ENCODE measurements at regions not wholly inside any gene's neighbourhood (a gene's known extent, or its start where the extent isn't known, plus 50 kb on each side); places are given as distances from the start of the nearest gene placed in this dataset.

GRCh38 chr2:123095219-123095835, 929.8 kb upstream of the CNTNAP5 start:
- Mint-ChIP-seq H3K36me3 (ENCODE audit: low read depth) (no peaks in the 10 kb centered on the region), H3K4me1 (ENCODE audit: low read depth) (no peaks in the 10 kb centered on the region), H3K27ac (no peak overlapping the region), H3K9me3 (peaks cover 11% of the 10 kb centered on the region), H3K4me3 (no peak overlapping the region), H3K27me3 (ENCODE audit: low read depth) (no peaks in the 10 kb centered on the region)

- Mint-ChIP-seq H3K9me3 (peaks cover 11% of the 10 kb centered on the region), H3K4me3 (no peak overlapping the region), H3K4me1 (ENCODE audit: low read depth) (no peaks in the 10 kb centered on the region), H3K27ac (no peak overlapping the region), H3K27me3 (ENCODE audit: low read depth) (no peaks in the 10 kb centered on the region), H3K36me3 (ENCODE audit: low read depth) (no peaks in the 10 kb centered on the region)
Measured at GRCh38 chr2:123098619-123099018, 926.5 kb upstream of the CNTNAP5 start.

- Mint-ChIP-seq H3K36me3 (ENCODE audit: low read depth) (no peaks in the 10 kb centered on the region), H3K27ac (no peak overlapping the region), H3K9me3 (peaks cover 3% of the 10 kb centered on the region), H3K4me1 (ENCODE audit: low read depth) (no peaks in the 10 kb centered on the region), H3K27me3 (ENCODE audit: low read depth) (no peaks in the 10 kb centered on the region), H3K4me3 (no peak overlapping the region)
Measured at GRCh38 chr2:123101434-123101833, 923.7 kb upstream of the CNTNAP5 start.

GRCh38 chr2:123103902-123104301, 921.2 kb upstream of the CNTNAP5 start:
- H3K27ac Mint-ChIP-seq: no peak overlapping the region

GRCh38 chr2:123116595-123116994, 908.5 kb upstream of the CNTNAP5 start:
- H3K9me3 Mint-ChIP-seq: peaks cover 39% of the 10 kb centered on the region
- H3K27me3 Mint-ChIP-seq (ENCODE audit: low read depth): no peaks in the 10 kb centered on the region
- H3K4me1 Mint-ChIP-seq (ENCODE audit: low read depth): no peaks in the 10 kb centered on the region
- H3K4me3 Mint-ChIP-seq: no peak overlapping the region
- no peak overlapping the region for H3K27ac Mint-ChIP-seq
- H3K36me3 Mint-ChIP-seq (ENCODE audit: low read depth): no peaks in the 10 kb centered on the region

More at GRCh38 chr2:123103902-123104301, 921.2 kb upstream of the CNTNAP5 start:
- no peaks in the 10 kb centered on the region for H3K4me1 Mint-ChIP-seq (ENCODE audit: low read depth)
- no peaks in the 10 kb centered on the region for H3K27me3 Mint-ChIP-seq (ENCODE audit: low read depth)
- H3K4me3 Mint-ChIP-seq: no peak overlapping the region
- H3K36me3 Mint-ChIP-seq (ENCODE audit: low read depth): no peaks in the 10 kb centered on the region
- peaks cover 3% of the 10 kb centered on the region for H3K9me3 Mint-ChIP-seq

- H3K4me1 Mint-ChIP-seq (ENCODE audit: low read depth): no peaks in the 10 kb centered on the region
- no peak overlapping the region for H3K27ac Mint-ChIP-seq
- H3K4me3 Mint-ChIP-seq: no peak overlapping the region
- peaks cover 19% of the 10 kb centered on the region for H3K9me3 Mint-ChIP-seq
- no peaks in the 10 kb centered on the region for H3K27me3 Mint-ChIP-seq (ENCODE audit: low read depth)
- H3K36me3 Mint-ChIP-seq (ENCODE audit: low read depth): peaks cover 2% of the 10 kb centered on the region
Measured at GRCh38 chr2:123127236-123127635, 897.9 kb upstream of the CNTNAP5 start.

- H3K27me3 Mint-ChIP-seq (ENCODE audit: low read depth): no peaks in the 10 kb centered on the region
- no peak overlapping the region for H3K4me3 Mint-ChIP-seq
- peaks cover 19% of the 10 kb centered on the region for H3K9me3 Mint-ChIP-seq
- H3K27ac Mint-ChIP-seq: no peak overlapping the region
- H3K36me3 Mint-ChIP-seq (ENCODE audit: low read depth): peaks cover 2% of the 10 kb centered on the region
- no peaks in the 10 kb centered on the region for H3K4me1 Mint-ChIP-seq (ENCODE audit: low read depth)
Measured at GRCh38 chr2:123128951-123129350, 896.1 kb upstream of the CNTNAP5 start.

GRCh38 chr2:123136419-123136818, 888.7 kb upstream of the CNTNAP5 start:
- H3K27ac Mint-ChIP-seq: no peak overlapping the region
- no peaks in the 10 kb centered on the region for H3K27me3 Mint-ChIP-seq (ENCODE audit: low read depth)
- no peak overlapping the region for H3K4me3 Mint-ChIP-seq
- H3K9me3 Mint-ChIP-seq: peaks cover 6% of the 10 kb centered on the region
- no peaks in the 10 kb centered on the region for H3K4me1 Mint-ChIP-seq (ENCODE audit: low read depth)
- peaks cover under 1% of the 10 kb centered on the region for H3K36me3 Mint-ChIP-seq (ENCODE audit: low read depth)

- Mint-ChIP-seq H3K4me3 (no peak overlapping the region), H3K27ac (no peak overlapping the region), H3K9me3 (peaks cover 24% of the 10 kb centered on the region), H3K36me3 (ENCODE audit: low read depth) (no peaks in the 10 kb centered on the region), H3K27me3 (ENCODE audit: low read depth) (no peaks in the 10 kb centered on the region), H3K4me1 (ENCODE audit: low read depth) (no peaks in the 10 kb centered on the region)
Measured at GRCh38 chr2:123144082-123144481, 881.0 kb upstream of the CNTNAP5 start.

- Mint-ChIP-seq H3K36me3 (ENCODE audit: low read depth) (no peaks in the 10 kb centered on the region), H3K27ac (no peak overlapping the region), H3K9me3 (peaks cover 4% of the 10 kb centered on the region), H3K4me3 (no peak overlapping the region), H3K27me3 (ENCODE audit: low read depth) (no peaks in the 10 kb centered on the region), H3K4me1 (ENCODE audit: low read depth) (no peaks in the 10 kb centered on the region)
Measured at GRCh38 chr2:123153041-123153440, 872.0 kb upstream of the CNTNAP5 start.

GRCh38 chr2:123154195-123154594, 870.9 kb upstream of the CNTNAP5 start:
- H3K27ac Mint-ChIP-seq: no peak overlapping the region
- H3K27me3 Mint-ChIP-seq (ENCODE audit: low read depth): no peaks in the 10 kb centered on the region
- no peak overlapping the region for H3K4me3 Mint-ChIP-seq
- no peaks in the 10 kb centered on the region for H3K4me1 Mint-ChIP-seq (ENCODE audit: low read depth)
- no peaks in the 10 kb centered on the region for H3K9me3 Mint-ChIP-seq
- H3K36me3 Mint-ChIP-seq (ENCODE audit: low read depth): no peaks in the 10 kb centered on the region

- Mint-ChIP-seq H3K27ac (no peak overlapping the region), H3K27me3 (ENCODE audit: low read depth) (no peaks in the 10 kb centered on the region), H3K36me3 (ENCODE audit: low read depth) (no peaks in the 10 kb centered on the region), H3K4me3 (no peak overlapping the region), H3K9me3 (peaks cover 6% of the 10 kb centered on the region), H3K4me1 (ENCODE audit: low read depth) (no peaks in the 10 kb centered on the region)
Measured at GRCh38 chr2:123157016-123157415, 868.1 kb upstream of the CNTNAP5 start.

- Mint-ChIP-seq H3K4me1 (ENCODE audit: low read depth) (no peaks in the 10 kb centered on the region), H3K27ac (no peak overlapping the region), H3K36me3 (ENCODE audit: low read depth) (no peaks in the 10 kb centered on the region), H3K9me3 (peaks cover 6% of the 10 kb centered on the region), H3K27me3 (ENCODE audit: low read depth) (no peaks in the 10 kb centered on the region), H3K4me3 (no peak overlapping the region)
Measured at GRCh38 chr2:123162400-123163016, 862.6 kb upstream of the CNTNAP5 start.

GRCh38 chr2:123163398-123163797, 861.7 kb upstream of the CNTNAP5 start:
- Mint-ChIP-seq H3K4me1 (ENCODE audit: low read depth) (no peaks in the 10 kb centered on the region), H3K9me3 (peaks cover 10% of the 10 kb centered on the region), H3K27me3 (ENCODE audit: low read depth) (no peaks in the 10 kb centered on the region), H3K4me3 (no peak overlapping the region), H3K27ac (no peak overlapping the region), H3K36me3 (ENCODE audit: low read depth) (no peaks in the 10 kb centered on the region)

GRCh38 chr2:123164216-123164615, 860.9 kb upstream of the CNTNAP5 start:
- no peaks in the 10 kb centered on the region for H3K36me3 Mint-ChIP-seq (ENCODE audit: low read depth)
- no peaks in the 10 kb centered on the region for H3K4me1 Mint-ChIP-seq (ENCODE audit: low read depth)
- H3K9me3 Mint-ChIP-seq: peaks cover 10% of the 10 kb centered on the region
- H3K27ac Mint-ChIP-seq: no peak overlapping the region
- H3K27me3 Mint-ChIP-seq (ENCODE audit: low read depth): no peaks in the 10 kb centered on the region
- H3K4me3 Mint-ChIP-seq: no peak overlapping the region
